ENCODE measurements at regions not wholly inside any gene's neighbourhood (a gene's known extent, or its start where the extent isn't known, plus 50 kb on each side); places are given as distances from the start of the nearest gene placed in this dataset.
A peak's percentile ranks its signal among the peaks of the same experiment; 100 is the strongest.
"Not testable (repeated sequence)": the region's sequence is repeated elsewhere in the genome, so short reads cannot be mapped to it uniquely, and the experiment has no call there.

- no peak overlapping the region for H3K27ac ChIP-seq
- TF ChIP-seq ZFX (IDR thresholded peaks at IDR 0.05; ENCODE audit: borderline replicate concordance) (no peak), CTCF (IDR thresholded peaks at IDR 0.05) (peak; percentile 80)
Observed at GRCh38 chrX:27336466-27337091, 126.6 kb downstream of the PPP4R3C start.

- no peak overlapping the region for H3K27ac ChIP-seq
- TF ChIP-seq ZFX (IDR thresholded peaks at IDR 0.05; ENCODE audit: borderline replicate concordance) (no peak), CTCF (IDR thresholded peaks at IDR 0.05) (no peak)
Observed at GRCh38 chrX:27321632-27322031, 141.5 kb downstream of the PPP4R3C start.

GRCh38 chrX:27309406-27309805, 153.7 kb downstream of the PPP4R3C start:
- TF ChIP-seq ZFX (IDR thresholded peaks at IDR 0.05; ENCODE audit: borderline replicate concordance), result no peak
- no peak for TF ChIP-seq CTCF (IDR thresholded peaks at IDR 0.05)
- no peak overlapping the region for H3K27ac ChIP-seq

- no peak overlapping the region for H3K27ac ChIP-seq
- TF ChIP-seq CTCF (IDR thresholded peaks at IDR 0.05) (no peak), ZFX (IDR thresholded peaks at IDR 0.05; ENCODE audit: borderline replicate concordance) (no peak)
Observed at GRCh38 chrX:27307546-27307945, 155.6 kb downstream of the PPP4R3C start.

- not testable (repeated sequence) for H3K27ac ChIP-seq
Observed at GRCh38 chrX:27292552-27292951, 170.6 kb downstream of the PPP4R3C start.

- H3K27ac ChIP-seq, result no peak overlapping the region
Observed at GRCh38 chrX:27276751-27277150, 186.4 kb downstream of the PPP4R3C start.

GRCh38 chrX:27254656-27255055, 208.5 kb downstream of the PPP4R3C start:
- TF ChIP-seq ZFX (IDR thresholded peaks at IDR 0.05; ENCODE audit: borderline replicate concordance) (no peak), CTCF (IDR thresholded peaks at IDR 0.05) (no peak)
- H3K27ac ChIP-seq, result no peak overlapping the region

More at GRCh38 chrX:27276751-27277150, 186.4 kb downstream of the PPP4R3C start:
- TF ChIP-seq ZFX (IDR thresholded peaks at IDR 0.05; ENCODE audit: borderline replicate concordance) (no peak), CTCF (IDR thresholded peaks at IDR 0.05) (no peak)

- TF ChIP-seq CTCF (IDR thresholded peaks at IDR 0.05) (no peak), ZFX (IDR thresholded peaks at IDR 0.05; ENCODE audit: borderline replicate concordance) (no peak)
- no peak overlapping the region for H3K27ac ChIP-seq
Observed at GRCh38 chrX:27251369-27251768, 211.8 kb downstream of the PPP4R3C start.
